GM21528 (cell line): ENCODE measurements at regions not wholly inside any gene's neighbourhood (a gene's known extent, or its start where the extent isn't known, plus 50 kb on each side); places are given as distances from the start of the nearest gene placed in this dataset.

Experiments used
- ATAC-seq: cut with Tn5 transposase; IDR thresholded peaks from one replicate; pipeline ENCODE4 v1.9.1; 2021; ENCODE audit warnings: mild to moderate bottlenecking, moderate library complexity; ENCODE audit not compliant: unreplicated experiment, low FRiP score

GRCh38 chr11:107151579-107151978 lies 133.3 kb upstream of the GUCY1A2 start:
- no peak for ATAC-seq

GRCh38 chr11:107151158-107151557 lies 132.9 kb upstream of the GUCY1A2 start:
- no peak for ATAC-seq

- no peak for ATAC-seq
Measured at GRCh38 chr11:107140983-107141382, 122.7 kb upstream of the GUCY1A2 start.

GRCh38 chr11:107139396-107139795 lies 121.1 kb upstream of the GUCY1A2 start:
- no peak for ATAC-seq

- ATAC-seq: no peak
Measured at GRCh38 chr11:107136892-107137291, 118.6 kb upstream of the GUCY1A2 start.

- no peak for ATAC-seq
Measured at GRCh38 chr11:107131756-107132155, 113.5 kb upstream of the GUCY1A2 start.

GRCh38 chr11:107123022-107123421 lies 104.7 kb upstream of the GUCY1A2 start:
- ATAC-seq: no peak

GRCh38 chr11:107118025-107118720 lies 99.9 kb upstream of the GUCY1A2 start:
- no peak for ATAC-seq

- ATAC-seq: no peak
Measured at GRCh38 chr11:107116358-107116757, 98.1 kb upstream of the GUCY1A2 start.

GRCh38 chr11:107102692-107103477 lies 84.6 kb upstream of the GUCY1A2 start:
- ATAC-seq: no peak

- no peak for ATAC-seq
Measured at GRCh38 chr11:107092667-107093066, 74.4 kb upstream of the GUCY1A2 start.

GRCh38 chr11:107078375-107078774 lies 60.1 kb upstream of the GUCY1A2 start:
- no peak for ATAC-seq

- ATAC-seq: no peak
Measured at GRCh38 chr11:107076832-107077231, 58.6 kb upstream of the GUCY1A2 start.

- ATAC-seq: no peak
Measured at GRCh38 chr11:107071129-107071528, 52.9 kb upstream of the GUCY1A2 start.
